EL (cell line): ENCODE measurements at regions not wholly inside any gene's neighbourhood (a gene's known extent, or its start where the extent isn't known, plus 50 kb on each side); places are given as distances from the start of the nearest gene placed in this dataset.

Experiments
- DNase-seq: peaks from one replicate; pipeline ENCODE4 v3.0.0-alpha.2; 2016

DNA sequence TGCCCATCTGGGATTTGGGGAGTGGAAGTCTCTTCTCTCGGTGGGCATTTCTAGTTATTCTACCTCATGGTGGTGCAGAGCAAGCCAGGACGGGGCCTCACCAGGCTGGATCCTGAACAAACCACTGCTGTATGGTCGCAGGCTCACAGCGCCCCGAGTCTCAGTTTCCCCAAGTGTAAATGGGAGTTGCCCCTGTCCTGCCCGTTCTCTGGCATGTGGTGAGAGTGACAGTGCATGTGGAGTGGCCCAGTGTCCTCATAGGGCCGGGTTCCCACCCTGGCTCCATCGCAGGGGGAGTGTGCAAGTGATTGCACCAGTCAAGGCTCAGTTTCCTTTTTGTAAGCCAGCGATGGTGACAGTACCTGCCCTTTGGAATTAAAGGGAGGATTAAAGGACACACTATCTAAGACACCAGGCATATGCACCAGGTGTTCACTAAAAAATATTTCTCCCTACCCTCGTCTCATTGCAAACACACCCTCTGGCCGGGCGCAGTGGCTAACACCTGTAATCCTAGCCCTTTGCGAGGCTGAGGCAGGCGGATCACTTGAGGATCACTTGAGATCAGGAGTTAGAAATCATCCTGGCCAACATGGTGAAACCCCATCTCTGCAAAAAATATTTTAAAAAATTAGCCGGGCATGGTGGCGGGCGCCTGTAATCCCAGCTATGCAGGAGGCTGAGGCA is 173.3 kb upstream of the MYCN start:
- DNase-seq: no peak

- DNase-seq: no peak
Measured at GRCh38 chr2:15767679-15768078, 172.7 kb upstream of the MYCN start.

DNA sequence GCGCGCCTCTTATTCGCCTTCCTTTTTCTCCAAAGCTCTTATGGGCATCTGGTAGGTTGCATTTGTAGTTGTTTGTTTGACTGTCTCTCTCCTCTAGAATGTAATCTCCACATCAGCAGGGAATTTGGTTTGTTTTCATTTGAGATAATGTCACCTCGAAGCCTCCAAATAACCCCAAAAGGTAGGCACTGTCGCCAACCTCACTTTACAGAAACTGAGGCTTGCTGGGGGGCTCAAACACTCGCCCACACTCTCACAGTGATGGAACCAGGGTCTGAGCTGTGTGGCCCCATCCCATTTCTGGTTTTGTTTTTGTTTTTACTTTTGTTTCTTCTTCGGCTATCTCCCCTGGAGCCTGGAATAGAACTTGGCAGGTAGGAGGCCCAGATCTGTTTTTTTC is 172.2 kb upstream of the MYCN start:
- DNase-seq: no peak

DNA sequence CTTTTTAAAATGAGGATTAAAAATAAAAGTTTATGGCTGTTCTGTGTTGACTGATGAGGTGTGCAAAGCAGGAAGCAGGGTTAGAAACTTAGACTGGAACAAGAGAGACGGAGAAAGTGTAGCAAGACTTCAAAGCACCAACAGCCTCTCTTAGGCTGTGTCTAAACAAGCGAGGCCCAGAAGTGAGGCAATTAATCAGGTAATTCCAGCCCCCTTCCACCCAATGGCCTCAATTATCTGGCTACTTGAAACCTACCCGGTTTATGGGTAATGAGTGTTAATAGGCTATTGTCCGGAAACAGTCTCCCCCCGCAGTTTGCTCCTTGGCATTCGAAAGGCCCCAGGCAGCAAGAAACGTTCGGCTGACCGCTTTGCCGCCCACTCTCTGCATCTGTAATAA is 171.7 kb upstream of the MYCN start:
- DNase-seq: no peak

GRCh38 chr2:15769235-15769634 is 171.1 kb upstream of the MYCN start:
- no peak for DNase-seq

GRCh38 chr2:15769676-15770547 is 170.4 kb upstream of the MYCN start:
- no peak for DNase-seq

- DNase-seq: no peak
Measured at GRCh38 chr2:15770606-15771005, 169.7 kb upstream of the MYCN start.

DNA sequence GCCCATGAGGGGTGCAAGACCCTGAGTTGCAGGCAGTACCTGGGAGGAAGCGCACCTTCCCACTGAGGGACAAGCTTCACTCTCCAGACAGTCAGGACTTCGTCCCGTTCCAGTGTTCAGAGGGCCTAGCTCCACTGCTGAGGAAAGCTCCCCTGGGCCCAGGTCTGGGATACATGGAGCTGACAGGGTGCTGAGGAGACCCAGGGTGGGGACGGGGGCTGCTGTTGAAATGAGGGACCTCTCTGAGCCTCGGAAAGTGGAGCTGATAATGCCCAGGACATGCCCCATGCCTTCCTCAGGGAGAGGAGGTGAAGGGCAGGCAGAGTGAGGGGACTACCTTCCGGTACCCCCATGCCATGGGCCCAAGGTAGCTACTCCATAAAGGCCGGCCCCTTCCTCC is 169.2 kb upstream of the MYCN start:
- no peak for DNase-seq

- DNase-seq: no peak
Measured at GRCh38 chr2:15772086-15772595, 168.2 kb upstream of the MYCN start.

DNA sequence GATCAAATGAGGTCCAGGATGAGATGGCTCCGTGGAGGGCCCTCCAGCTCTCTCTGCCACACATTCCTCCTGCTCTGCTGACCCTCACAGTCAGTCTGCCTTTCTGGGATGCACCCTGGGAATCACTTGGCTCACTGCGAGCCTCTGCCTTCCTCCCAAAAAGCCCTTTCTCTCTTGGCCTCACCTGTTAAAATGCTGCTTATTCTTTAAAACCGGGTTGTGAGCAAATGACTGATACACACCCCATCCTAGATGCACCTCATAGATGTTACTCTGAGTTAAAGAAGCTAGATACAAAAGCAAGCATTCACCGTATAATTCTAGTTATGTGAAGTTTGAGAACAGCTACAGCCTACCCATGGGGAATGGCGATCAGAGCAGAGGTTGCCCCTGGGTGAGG is 167.7 kb upstream of the MYCN start:
- DNase-seq: no peak

GRCh38 chr2:15773204-15773603 is 167.1 kb upstream of the MYCN start:
- no peak for DNase-seq

GRCh38 chr2:15773846-15774245 is 166.5 kb upstream of the MYCN start:
- DNase-seq: no peak

DNA sequence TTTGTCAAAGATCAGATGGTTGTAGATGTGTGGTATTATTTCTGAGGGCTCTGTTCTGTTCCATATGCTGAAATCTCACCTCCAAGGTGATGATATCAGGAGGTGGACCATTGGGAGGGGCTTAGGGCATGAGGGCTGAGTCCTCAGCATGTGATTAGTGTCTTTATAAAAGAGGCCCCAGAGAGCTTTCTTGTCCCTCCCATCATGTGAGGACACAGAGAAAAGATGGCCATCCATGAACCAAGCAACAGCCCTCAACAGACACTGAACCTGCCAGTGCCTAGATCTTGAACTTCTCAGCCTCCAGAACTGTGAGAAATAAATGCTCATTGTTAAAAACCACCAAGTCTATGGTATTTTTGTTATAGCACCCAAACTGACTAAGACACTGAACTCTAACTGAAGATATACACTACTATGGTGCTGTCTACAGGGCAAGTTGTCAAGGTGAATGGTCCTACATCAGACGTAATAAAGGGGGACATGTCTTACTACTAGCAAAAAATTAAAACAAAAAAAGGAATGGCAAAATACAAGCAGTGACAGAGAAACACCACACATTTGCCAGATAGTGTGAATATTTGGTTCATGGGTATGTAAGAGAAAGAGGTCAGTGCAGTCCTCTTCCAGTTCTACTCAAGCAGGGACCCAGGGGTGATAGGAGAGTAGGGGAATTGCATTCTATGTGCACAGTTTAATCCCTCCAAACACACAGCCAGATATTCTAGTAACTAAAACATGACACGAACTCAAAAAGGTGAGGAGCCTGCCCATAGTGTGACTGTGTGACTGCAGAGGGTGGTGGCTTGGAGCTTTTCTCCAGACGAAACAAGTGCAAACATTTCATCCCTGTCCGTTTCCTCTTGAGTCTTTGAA is 164.4 kb upstream of the MYCN start:
- no peak for DNase-seq

GRCh38 chr2:15776629-15776919 is 163.8 kb upstream of the MYCN start:
- DNase-seq: no peak

DNA sequence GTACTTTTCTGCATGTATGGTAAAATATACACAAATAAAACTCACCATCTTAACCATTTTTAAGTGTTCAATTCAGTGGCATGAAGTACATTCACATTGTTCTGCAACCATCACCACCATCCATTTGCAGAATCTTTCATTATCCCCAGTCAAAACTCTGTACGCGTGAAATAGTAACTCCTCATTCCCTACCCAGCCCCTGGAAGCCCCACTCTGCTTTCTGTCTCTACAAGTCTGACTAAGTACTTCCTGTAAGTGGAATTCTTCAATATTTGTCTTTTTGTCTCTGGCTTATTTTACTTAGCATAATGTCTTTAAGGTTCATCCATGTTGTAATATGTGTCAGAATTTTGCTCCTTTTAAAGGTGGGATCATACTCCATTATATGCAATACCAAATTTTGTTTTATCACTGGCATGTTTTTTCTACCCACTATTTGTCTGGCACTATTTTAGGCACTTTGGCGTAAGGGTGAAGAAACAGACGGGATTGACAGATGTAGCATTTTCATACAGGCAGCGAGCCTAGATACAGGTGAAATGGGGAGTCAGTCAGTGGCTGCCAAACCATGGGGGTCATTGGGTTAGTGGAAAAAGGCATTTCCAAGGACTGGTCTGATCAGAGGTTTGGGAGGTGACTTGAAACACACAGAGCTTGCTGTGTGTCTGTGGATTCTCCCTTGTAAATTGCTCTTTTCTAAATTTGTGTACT is 163.2 kb upstream of the MYCN start:
- no peak for DNase-seq

DNA sequence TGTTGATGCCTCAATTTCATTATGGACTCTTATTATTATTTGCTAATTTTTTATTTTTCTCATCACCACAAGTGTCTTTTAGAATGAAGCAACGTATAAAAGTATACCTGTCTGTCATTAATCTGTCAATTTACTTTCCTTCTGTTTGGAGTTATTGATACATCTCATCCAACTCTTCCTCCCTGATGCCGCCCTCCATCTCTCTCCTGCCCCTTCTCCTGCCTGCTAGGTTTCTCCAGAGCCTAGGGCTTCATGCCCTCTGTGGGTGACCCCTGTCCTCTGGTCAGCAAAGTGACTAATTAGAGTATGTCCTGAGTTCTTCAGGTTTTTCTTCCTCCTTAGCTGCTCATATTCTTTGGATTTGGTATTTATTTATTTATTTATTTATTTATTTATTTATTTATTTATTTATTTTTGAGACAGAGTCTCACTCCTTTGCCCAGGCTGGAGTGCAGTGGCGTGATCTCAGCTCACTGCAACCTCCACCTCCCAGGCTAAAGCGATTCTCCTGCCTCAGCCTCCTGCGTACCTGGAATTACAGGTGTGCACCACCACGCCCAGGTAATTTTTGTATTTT is 162.5 kb upstream of the MYCN start:
- DNase-seq: no peak

DNA sequence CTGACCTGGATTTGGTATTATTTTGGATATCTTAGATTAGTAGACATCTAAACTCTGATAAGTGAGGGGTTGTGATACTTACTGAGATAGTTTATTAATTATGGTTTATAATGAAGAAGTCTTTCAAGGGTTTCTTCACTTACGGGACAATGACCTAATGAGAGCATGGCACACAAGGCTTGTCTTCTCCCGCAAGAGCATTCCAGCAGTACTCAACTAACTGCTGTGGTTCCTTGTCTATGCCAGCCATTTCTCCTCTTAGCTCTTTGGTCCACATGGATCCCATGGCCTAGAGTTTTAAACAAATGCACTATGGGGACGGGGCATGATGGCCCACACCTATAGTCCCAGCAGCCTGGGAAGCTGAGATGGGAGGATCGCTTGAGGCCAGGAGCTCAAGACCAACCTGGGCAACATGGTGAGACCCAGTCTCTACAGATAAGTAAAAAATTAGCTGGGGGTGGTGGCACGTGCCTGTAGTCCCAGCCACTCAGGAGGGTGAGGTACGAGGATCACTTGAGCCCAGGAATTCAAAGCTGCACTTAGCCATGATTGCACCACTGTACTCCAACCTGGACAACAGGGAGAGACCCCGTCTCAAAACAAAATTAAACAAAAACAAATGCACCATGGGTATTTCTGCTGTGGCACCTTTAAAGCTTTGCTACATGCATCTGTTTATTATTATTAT is 161.7 kb upstream of the MYCN start:
- no peak for DNase-seq

DNA sequence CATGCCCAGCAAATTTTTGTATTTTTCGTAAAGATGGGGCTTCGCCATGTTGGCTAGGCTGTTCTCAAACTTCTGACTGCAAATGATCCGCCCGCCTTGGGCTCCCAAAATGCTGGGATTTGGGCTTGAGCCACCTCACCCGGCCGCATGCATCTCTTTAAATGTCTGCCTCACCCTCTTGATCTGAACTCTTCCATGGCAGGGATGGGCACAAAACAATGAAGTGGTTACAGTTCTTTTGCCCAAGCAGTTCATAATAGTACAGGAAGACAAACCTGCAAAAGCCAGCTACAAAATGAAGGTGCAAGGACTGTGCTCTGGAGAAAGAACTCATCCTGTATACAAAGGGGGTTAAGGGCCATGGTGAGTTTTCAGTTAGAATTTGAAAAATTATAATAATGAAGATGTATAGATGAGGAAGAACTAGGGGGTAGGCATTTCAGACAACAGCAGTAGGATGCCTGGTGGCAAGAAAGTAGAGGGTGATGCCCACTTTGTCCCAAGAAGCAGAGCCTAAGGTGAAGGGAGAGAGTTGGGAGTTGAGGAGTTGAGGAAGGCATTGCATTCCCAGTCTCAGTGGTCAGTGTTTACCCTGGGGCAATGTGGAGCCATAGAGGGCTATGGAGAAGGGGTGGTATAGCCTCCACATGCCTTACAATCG is 160.8 kb upstream of the MYCN start:
- no peak for DNase-seq

DNA sequence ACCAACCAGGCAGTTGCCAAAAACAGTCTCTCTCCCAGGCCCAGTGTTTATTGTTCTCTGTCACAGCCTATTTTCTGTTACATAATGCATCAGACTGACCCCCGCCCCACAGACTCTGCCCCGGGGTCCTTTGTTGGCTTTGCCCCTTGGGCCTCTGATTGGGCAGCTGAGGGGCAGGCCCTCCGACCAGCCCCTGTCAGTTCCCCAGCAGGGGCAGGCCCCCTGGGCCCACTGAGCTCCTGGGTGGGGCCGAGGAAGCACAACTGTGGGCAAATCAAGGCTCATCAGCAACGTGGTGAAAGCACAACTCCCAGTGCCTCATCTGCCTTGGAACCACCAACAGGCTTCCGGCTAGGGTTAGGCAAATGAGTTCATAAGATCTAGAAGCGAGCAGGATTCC is 160.1 kb upstream of the MYCN start:
- no peak for DNase-seq

- DNase-seq: no peak
Measured at GRCh38 chr2:15780912-15781574, 159.3 kb upstream of the MYCN start.
